NAMALWA (cell line): ENCODE measurements at regions not wholly inside any gene's neighbourhood (a gene's known extent, or its start where the extent isn't known, plus 50 kb on each side); places are given as distances from the start of the nearest gene placed in this dataset.
"Not testable (repeated sequence)": the region's sequence is repeated elsewhere in the genome, so short reads cannot be mapped to it uniquely, and the experiment has no call there.

Source experiments
- DNase-seq: peaks from one replicate; pipeline ENCODE4 v3.0.0-alpha.2; 2015; ENCODE audit warnings: low spot score

DNA sequence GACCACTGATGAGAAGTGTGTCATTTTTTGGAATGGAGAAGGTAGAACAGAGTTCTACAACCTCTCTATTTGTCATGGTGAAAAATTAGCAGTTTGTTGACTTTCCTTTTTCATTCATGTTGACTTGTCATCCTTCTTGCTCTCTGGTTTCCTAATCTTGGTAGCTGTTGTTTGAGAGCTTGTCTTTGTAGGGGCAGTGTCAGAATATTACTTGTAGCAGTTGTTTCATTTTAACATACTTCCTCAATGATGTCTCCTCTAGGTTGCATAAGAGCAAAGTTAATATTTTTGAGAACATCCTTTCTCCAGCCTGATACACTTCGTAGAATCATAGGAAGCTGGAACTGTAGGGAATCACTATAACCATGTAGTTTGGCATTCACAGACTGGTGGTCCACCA is 368.2 kb upstream of the FANCL start:
- no peak for DNase-seq

DNA sequence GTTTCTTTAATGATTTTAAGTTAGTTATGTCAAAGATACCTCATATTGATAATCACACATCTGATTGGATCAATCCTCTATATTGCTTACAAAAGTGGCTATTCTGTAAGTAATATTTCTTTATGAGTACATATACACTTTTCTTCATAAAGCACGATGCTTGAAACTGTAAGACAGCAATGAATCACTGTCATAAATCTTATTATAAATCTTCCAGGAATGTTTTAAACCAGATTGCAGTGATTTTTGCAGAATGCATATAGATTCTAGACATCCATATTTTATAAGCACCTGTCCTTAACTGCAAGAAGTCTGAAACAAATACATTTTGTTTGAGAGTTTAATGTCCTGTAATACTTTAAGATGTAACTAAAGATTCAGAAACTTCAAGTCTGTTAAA is 367.0 kb upstream of the FANCL start:
- DNase-seq, result no peak

DNA sequence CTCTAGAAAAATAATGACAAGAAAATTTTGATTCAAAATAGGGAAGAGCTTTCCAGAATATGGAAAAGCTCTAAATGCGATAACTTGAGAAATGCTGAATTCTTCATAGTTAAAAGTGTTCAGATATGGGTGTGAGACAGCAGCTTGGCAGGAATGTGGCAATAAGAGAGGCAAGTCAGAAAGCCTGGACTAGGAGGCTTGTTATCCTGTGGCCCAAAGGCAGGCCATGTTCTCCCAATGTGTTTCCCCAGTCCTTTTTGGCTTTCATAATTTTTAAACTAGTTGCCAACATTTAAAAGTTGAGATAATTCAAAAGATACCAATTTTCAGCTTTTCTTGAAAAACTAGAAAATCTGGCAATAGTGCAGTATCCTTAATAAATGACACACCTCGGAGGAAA is 366.3 kb upstream of the FANCL start:
- no peak for DNase-seq

DNA sequence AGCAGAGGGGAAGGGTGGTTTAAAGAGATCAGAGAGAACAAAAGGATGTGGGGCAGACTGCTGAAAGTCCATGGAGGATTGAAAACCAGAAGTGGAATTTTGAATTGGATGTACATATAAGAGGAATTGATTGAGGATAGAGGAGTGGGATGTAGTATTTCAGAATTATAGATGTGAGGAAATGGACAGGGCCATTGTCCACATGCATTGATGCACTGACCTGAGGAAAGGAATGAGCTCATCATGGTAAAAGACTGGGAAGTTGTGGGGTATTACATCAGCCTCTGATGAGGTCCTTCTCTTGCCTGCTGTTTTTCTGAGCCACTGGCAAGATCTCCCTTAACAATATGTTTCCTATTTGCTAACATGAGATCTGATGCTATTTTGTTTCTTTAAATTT is 365.7 kb upstream of the FANCL start:
- no peak for DNase-seq

GRCh38 chr2:58604096-58604495 is 363.0 kb upstream of the FANCL start:
- DNase-seq, result no peak

- no peak for DNase-seq
Measured at GRCh38 chr2:58601017-58601416, 359.9 kb upstream of the FANCL start.

DNA sequence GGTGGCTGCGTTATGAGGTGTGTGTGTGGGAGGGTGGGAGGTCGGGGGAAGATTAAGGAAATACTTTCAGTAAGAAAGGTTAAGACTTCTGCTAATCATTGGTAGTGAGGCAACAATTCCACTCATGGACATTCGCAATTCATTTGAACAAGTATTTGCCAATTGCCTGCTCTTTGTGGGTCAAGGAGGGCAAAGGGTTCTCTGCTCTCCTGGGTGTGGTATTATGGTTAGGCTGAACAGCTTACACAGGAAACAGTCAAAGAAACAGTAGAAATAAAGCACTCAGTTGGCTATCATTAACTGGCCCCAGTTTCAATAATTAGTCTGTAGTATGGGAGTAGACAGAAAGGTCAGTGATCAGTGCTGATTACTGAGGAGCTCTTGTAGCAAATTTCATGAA is 357.0 kb upstream of the FANCL start:
- DNase-seq, result no peak

- no peak for DNase-seq
Measured at GRCh38 chr2:58595714-58596113, 354.6 kb upstream of the FANCL start.

DNA sequence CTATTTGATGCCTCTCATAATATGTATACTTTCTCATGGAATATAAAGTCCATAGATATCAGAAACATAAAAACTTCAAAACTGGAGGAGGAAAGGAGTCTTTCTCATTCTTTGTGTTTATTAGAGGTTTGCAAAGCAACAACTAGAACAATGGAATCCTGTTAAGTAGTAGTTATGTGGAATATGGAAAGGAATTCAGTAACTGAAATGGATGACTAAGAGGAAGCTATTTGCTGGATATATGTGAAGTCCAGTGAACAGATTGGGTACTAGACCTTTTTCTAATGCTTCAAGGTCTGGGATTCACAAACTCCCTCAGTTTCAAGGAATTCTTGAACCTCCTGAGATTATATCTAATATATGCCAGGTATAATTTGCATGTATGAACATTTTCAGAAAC is 353.6 kb upstream of the FANCL start:
- no peak for DNase-seq

DNA sequence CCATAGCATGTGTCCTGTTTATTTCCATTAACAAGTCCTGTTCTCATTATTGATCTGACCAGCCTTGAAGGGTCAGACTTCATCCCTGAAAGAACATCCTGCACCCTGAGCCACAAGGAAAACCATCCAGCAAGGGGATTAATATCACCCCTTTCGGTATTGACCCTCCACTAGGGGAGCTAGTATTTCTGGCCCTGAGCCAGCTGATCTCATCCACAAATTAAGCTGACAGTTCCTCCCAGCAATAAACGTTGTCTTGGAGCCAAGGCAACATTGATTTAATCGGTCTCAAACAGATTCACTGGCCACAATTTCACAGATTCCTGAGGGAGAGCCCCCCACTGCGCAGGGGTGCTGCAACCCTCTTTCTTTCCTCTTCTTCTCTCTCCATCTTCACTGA is 353.1 kb upstream of the FANCL start:
- DNase-seq, result peak; percentile 53

- not testable (repeated sequence) for DNase-seq
Measured at GRCh38 chr2:58586178-58586577, 345.1 kb upstream of the FANCL start.

DNA sequence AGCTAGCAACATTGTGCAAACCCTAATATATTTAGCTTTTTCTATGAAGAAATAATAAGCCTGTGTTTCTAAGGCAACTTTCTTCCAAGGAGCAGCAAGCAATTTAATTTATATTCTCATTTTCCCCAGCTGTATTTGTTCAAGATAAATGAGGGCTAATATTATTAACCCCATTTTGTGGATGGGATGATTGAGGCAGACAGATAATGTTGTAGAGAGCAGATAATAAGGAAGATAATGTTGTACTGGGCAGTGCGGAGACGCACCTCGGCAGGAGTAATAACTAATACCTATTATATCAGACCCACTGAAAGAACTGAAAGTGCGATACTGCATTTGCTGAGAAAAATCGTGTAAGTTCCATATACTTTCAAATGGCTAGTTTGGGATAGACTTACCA is 344.1 kb upstream of the FANCL start:
- DNase-seq, result no peak

GRCh38 chr2:58584606-58585118 is 343.5 kb upstream of the FANCL start:
- DNase-seq, result no peak

GRCh38 chr2:58578276-58578675 is 337.2 kb upstream of the FANCL start:
- DNase-seq, result no peak

DNA sequence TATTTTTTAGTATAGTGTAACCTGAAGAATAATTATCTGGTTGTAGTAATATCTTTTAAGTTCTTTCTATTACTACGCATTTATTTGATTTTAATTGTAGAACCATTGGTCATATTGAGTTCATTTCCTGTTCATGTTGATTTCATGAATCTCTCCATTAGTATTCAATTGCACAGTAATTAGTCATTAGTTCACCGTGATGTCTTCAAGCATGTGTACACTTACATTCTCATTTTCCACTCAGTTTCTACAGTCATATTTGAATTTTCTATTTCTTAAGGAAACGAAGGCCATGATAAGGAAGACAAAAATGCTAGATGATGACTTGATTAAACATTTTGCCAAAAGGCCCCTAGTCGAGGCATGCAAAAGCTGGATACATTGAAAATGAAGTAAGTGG is 333.7 kb upstream of the FANCL start:
- no peak for DNase-seq

DNA sequence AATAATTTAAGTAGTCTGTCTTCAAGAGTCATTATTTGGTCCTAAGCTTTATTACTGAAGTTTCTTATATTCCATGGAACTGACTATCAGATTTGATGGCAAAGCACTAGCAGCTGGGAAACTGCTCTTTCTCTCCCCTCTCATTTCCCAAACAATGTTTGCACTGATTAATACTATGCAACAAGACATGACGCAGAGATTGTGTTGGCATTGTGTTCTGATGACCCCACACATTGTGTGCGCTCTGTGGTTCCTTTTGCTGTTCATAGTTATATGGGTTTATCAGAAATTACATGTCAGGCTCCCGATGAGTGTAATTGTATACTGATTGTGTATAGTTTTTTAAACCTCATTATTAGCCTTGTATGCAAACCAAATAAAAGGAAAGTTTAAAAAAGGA is 331.6 kb upstream of the FANCL start:
- no peak for DNase-seq

DNA sequence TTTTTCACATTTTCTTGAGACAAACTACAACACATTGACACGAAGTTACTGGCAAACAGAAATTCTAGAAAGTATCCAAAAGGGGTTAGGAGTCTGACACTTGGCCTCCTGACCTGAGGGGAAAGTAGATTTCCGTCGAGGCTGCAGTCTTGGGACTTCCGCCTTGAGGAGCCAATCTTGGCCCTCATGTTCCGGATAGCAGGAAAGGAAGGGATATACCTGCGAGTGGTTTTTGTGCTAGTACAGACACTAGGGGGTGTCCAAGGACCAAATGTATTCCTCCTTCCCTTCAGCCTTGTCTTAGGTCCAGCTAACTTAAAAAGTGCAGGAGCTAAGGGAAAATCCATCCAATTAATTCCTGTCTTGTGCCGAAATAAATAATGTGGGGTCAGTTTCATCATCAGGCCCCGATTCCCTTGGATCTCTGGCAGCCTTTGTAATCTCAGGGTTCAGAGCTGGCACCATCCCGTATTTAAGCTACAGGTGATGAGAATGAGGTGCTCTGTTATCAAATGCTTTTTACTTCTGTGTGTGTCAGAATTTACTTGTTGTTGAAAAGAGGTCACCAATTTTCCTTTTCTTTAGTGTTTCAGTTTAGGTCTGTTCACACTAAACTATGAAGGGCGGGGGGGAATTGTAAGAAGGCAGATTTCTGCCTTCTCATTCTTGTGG is 330.2 kb upstream of the FANCL start:
- DNase-seq, result peak; percentile 57

DNA sequence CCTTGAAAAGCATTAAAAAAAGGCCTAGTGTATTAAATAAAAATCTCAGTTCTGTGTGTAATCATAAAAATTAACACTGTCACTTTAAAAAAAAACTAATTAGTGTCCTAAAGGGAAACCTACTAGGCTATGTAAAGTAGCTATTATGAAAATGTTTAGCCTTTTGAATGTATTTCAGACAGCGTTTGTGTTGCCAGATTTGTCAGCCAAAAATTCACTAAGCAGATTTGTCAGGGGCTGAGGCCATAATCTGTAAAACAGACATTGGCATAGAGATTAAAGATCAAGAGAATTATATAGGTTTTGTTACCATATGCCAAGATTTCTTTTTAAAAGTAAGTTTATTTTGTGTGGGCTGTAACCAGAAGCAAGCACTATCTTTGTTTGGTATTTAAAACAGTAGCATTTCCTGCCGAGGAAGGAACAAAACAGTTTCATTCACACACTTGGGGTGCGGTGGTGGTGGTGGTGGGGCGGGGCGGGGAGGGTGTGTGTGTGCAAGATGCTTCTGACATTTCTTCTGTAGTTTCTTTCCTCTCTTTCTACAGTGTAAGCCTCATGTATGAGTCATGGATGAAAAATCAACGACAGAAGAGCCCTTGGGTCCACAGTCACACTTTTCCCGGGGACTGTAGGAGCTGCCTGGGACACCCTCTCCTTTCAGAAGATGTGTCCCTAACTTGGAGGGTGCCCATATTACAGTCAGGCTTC is 328.5 kb upstream of the FANCL start:
- no peak for DNase-seq

DNA sequence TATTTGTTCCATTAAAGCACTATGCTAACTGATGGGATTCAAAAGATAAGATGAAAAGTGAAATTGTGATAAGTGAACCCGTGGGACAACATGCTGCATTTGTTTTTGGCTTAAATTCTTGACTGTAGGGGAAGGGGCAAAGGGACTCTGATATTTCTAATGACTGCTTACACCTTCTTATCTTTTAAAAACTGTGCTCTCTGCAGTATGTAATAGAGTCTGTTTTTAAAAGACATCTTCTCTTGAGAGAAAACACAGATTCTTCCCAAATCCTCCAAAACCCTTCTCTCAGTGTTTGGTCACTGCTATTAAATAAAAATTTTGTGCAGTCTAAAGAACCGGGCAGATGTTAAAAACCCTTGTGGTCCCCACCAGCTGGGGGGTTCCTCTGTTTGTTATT is 327.8 kb upstream of the FANCL start:
- no peak for DNase-seq

GRCh38 chr2:58562276-58562675 is 321.2 kb upstream of the FANCL start:
- DNase-seq, result no peak

- no peak for DNase-seq
Measured at GRCh38 chr2:58560531-58560930, 319.4 kb upstream of the FANCL start.

GRCh38 chr2:58558881-58559280 is 317.8 kb upstream of the FANCL start:
- no peak for DNase-seq

- DNase-seq, result no peak
Measured at GRCh38 chr2:58557176-58557575, 316.1 kb upstream of the FANCL start.

GRCh38 chr2:58553937-58554336 is 312.8 kb upstream of the FANCL start:
- DNase-seq, result peak; percentile 26
